ENCODE measurements at regions not wholly inside any gene's neighbourhood (a gene's known extent, or its start where the extent isn't known, plus 50 kb on each side); places are given as distances from the start of the nearest gene placed in this dataset.

- DNase-seq (ENCODE audit: low read depth, low spot score): no peak
- H3K4me3 ChIP-seq (ENCODE audit: low read length): no peak overlapping the region
Observed at GRCh38 chr2:217193431-217194340, 333.8 kb upstream of the TNP1 start.

GRCh38 chr2:217192366-217192765, 332.5 kb upstream of the TNP1 start:
- no peak overlapping the region for H3K4me3 ChIP-seq (ENCODE audit: low read length)
- no peak for DNase-seq (ENCODE audit: low read depth, low spot score)

GRCh38 chr2:217189747-217190146, 329.9 kb upstream of the TNP1 start:
- no peak for DNase-seq (ENCODE audit: low read depth, low spot score)
- H3K4me3 ChIP-seq (ENCODE audit: low read length): no peak overlapping the region

GRCh38 chr2:217189131-217189530, 329.3 kb upstream of the TNP1 start:
- no peak for DNase-seq (ENCODE audit: low read depth, low spot score)
- H3K4me3 ChIP-seq (ENCODE audit: low read length): no peak overlapping the region

GRCh38 chr2:217186668-217187159, 326.9 kb upstream of the TNP1 start:
- H3K4me3 ChIP-seq (ENCODE audit: low read length): no peak overlapping the region
- DNase-seq (ENCODE audit: low read depth, low spot score): no peak

GRCh38 chr2:217186152-217186551, 326.3 kb upstream of the TNP1 start:
- no peak for DNase-seq (ENCODE audit: low read depth, low spot score)
- no peak overlapping the region for H3K4me3 ChIP-seq (ENCODE audit: low read length)

- no peak for DNase-seq (ENCODE audit: low read depth, low spot score)
- H3K4me3 ChIP-seq (ENCODE audit: low read length): no peak overlapping the region
Observed at GRCh38 chr2:217185265-217185995, 325.6 kb upstream of the TNP1 start.

GRCh38 chr2:217184242-217184641, 324.4 kb upstream of the TNP1 start:
- DNase-seq (ENCODE audit: low read depth, low spot score): no peak
- no peak overlapping the region for H3K4me3 ChIP-seq (ENCODE audit: low read length)

- DNase-seq (ENCODE audit: low read depth, low spot score): no peak
Observed at GRCh38 chr2:217183471-217183870, 323.6 kb upstream of the TNP1 start.

GRCh38 chr2:217182926-217183325, 323.1 kb upstream of the TNP1 start:
- no peak overlapping the region for H3K4me3 ChIP-seq (ENCODE audit: low read length)
- no peak for DNase-seq (ENCODE audit: low read depth, low spot score)

More at GRCh38 chr2:217183471-217183870, 323.6 kb upstream of the TNP1 start:
- no peak overlapping the region for H3K4me3 ChIP-seq (ENCODE audit: low read length)

GRCh38 chr2:217181512-217181911, 321.6 kb upstream of the TNP1 start:
- H3K4me3 ChIP-seq (ENCODE audit: low read length): no peak overlapping the region
- no peak for DNase-seq (ENCODE audit: low read depth, low spot score)

- no peak for DNase-seq (ENCODE audit: low read depth, low spot score)
- no peak overlapping the region for H3K4me3 ChIP-seq (ENCODE audit: low read length)
Observed at GRCh38 chr2:217179854-217180253, 320.0 kb upstream of the TNP1 start.

GRCh38 chr2:217178341-217178740, 318.5 kb upstream of the TNP1 start:
- DNase-seq (ENCODE audit: low read depth, low spot score): no peak
- no peak overlapping the region for H3K4me3 ChIP-seq (ENCODE audit: low read length)

- DNase-seq (ENCODE audit: low read depth, low spot score): no peak
- H3K4me3 ChIP-seq (ENCODE audit: low read length): no peak overlapping the region
Observed at GRCh38 chr2:217177720-217178119, 317.9 kb upstream of the TNP1 start.

GRCh38 chr2:217171874-217172273, 312.0 kb upstream of the TNP1 start:
- no peak for DNase-seq (ENCODE audit: low read depth, low spot score)

GRCh38 chr2:217168496-217168895, 308.6 kb upstream of the TNP1 start:
- no peak for DNase-seq (ENCODE audit: low read depth, low spot score)
- H3K4me3 ChIP-seq (ENCODE audit: low read length): no peak overlapping the region

More at GRCh38 chr2:217171874-217172273, 312.0 kb upstream of the TNP1 start:
- H3K4me3 ChIP-seq (ENCODE audit: low read length): no peak overlapping the region

GRCh38 chr2:217167531-217167930, 307.7 kb upstream of the TNP1 start:
- H3K4me3 ChIP-seq (ENCODE audit: low read length): no peak overlapping the region
- DNase-seq (ENCODE audit: low read depth, low spot score): no peak

GRCh38 chr2:217166241-217166850, 306.5 kb upstream of the TNP1 start:
- H3K4me3 ChIP-seq (ENCODE audit: low read length): no peak overlapping the region
- peak; percentile 10 for DNase-seq (ENCODE audit: low read depth, low spot score)

GRCh38 chr2:217165547-217165946, 305.7 kb upstream of the TNP1 start:
- no peak for DNase-seq (ENCODE audit: low read depth, low spot score)
- H3K4me3 ChIP-seq (ENCODE audit: low read length): no peak overlapping the region

GRCh38 chr2:217163987-217164386, 304.1 kb upstream of the TNP1 start:
- DNase-seq (ENCODE audit: low read depth, low spot score): no peak
- no peak overlapping the region for H3K4me3 ChIP-seq (ENCODE audit: low read length)

All from Jurkat, Clone E6-1 (cell line).